D341Med (cell line): ENCODE measurements at regions not wholly inside any gene's neighbourhood (a gene's known extent, or its start where the extent isn't known, plus 50 kb on each side); places are given as distances from the start of the nearest gene placed in this dataset.
"Not testable (repeated sequence)": the region's sequence is repeated elsewhere in the genome, so short reads cannot be mapped to it uniquely, and the experiment has no call there.

Experiments used
- DNase-seq: peaks from one replicate; pipeline ENCODE4 v3.0.0; 2012; ENCODE audit warnings: low spot score

DNA sequence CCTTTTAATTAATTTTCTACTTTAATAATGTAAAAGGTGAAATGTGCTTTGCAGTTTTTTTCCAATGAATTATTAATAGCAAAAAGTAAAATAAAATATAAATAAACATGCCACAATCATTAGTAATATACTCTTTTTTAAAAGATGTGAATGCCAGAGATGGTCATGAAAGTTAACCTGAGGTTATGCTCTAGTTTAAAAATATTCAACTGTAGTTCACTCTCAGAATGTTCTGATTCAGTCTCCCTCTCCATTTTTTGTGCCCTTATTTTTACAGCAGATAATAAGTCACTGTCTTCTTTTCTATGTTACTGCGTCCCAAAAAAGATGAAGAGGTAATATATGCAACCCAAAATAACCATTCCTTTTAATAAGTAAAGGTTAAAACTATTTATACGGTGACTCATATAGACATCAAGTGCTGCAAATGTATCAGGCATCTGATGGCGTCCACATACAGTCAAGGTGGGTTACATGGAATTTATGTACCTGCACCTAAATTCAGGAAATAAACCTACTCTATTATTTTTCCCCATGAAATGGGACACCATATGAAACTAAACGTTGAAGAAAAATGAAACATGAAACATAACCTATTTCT lies 153.6 kb upstream of the ZNF804A start:
- DNase-seq: no peak

GRCh38 chr2:184449760-184450159 lies 148.6 kb upstream of the ZNF804A start:
- peak; percentile 34 for DNase-seq

GRCh38 chr2:184452907-184453306 lies 145.4 kb upstream of the ZNF804A start:
- no peak for DNase-seq

DNA sequence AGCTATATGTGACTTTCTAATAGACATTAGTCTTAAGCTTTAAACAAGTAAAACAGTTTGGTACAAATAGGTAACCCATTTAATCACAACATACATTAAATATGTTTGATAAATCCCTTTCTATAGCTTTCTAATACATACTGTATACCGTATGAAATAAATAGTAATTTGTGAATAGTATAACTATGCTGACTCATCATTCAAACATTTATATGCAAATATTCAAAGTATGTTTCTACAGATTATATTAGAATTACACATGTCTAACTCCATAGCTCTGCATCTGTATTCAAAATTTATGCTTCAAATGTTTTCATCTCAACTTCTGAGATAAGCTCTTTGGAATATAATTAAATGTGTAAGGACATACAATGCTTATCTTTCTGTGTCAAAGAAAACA lies 142.7 kb upstream of the ZNF804A start:
- no peak for DNase-seq

GRCh38 chr2:184456693-184457092 lies 141.6 kb upstream of the ZNF804A start:
- not testable (repeated sequence) for DNase-seq

DNA sequence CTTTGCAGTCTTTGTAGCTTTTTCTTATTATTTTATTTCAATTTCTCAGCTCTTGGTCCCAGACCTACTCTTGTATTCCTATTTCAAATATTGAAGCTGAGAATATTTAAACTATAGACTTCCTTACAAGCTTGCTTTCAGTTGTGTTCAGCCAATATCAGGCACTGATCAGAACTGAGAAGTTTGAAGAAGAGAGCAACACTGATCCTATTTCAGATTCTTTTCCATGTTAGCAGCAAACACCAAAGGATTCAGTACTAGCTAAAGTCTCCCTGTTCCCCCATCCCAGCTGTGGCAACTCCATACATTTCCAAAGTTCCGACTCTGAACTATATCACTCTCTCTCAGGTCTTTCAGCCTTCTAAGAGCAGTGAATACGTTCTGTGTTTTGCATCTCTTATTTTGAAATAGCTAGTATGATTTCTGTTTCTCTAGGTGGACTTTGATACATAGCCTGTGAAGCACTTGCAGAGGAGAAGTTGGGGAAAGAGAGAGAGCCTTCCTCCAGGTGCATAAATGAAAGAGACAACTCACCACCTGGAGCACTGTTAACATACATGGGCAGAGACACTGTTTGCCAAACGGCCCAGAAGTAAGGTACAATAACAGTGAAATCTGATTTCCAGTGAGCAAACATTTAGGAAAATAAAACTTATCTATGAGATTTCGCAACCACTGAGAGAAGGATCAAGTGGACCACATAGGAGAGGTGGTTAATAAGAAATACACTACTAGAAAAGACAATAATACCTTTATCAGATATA lies 135.0 kb upstream of the ZNF804A start:
- no peak for DNase-seq

- no peak for DNase-seq
These were observed 134.5 kb upstream of the ZNF804A start for GRCh38 chr2:184463866-184464248.

GRCh38 chr2:184468826-184469225 lies 129.5 kb upstream of the ZNF804A start:
- no peak for DNase-seq

- no peak for DNase-seq
These were observed 125.8 kb upstream of the ZNF804A start for GRCh38 chr2:184472481-184472880.

GRCh38 chr2:184481865-184482264 lies 116.5 kb upstream of the ZNF804A start:
- DNase-seq: no peak

DNA sequence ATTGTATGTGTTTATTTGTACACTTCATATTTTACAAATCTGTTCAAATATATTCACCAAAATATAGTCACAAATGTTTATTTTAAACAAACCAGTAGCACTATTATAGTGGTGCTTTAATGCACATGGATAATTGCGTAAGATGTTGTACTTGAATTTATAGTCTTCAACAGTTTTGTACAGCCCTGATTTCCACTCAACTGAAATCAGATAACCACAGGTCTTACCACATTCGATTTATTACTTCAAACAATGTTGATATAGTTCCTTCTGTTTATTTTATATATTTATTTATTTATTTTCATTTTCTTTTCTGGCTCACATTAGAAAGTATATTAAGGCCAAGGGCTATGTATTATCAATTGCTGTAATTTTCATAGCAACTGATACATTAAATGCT lies 99.4 kb upstream of the ZNF804A start:
- DNase-seq: no peak

DNA sequence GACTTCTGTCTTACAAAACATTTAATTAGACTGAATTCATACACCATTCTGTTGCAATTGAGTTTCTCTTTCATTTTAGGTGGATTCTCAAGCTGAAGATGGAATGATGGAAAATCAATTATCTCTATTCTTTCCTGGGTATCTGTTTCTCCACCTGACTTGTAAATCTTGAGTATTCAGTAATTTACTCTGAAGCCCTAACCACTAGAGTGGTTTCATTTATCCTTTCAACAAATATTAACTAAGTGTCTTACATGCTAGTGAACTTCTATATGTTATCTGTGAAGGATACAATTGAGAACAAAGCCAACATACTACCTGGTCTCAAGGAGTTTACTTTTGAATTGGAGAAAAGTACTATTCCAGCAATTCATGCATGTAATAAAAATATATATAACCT lies 94.1 kb upstream of the ZNF804A start:
- no peak for DNase-seq

DNA sequence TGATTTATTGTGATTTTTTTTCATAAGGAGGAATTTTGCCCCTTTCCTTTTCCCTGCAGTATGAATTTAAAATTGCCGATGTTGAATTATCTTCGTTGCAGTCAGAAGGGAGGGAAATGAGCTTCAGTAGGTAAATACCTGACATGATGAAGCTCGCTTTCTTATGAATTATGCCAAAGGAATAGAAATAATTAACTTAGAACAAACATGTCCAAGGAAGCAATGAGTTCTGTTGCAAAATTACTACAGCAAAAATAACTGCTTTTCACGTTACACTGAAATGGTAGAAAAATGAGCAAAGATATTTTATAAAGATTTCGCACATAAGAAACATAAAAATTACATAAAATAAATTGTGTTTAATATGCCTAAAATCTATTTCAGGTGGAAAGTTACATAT lies 91.1 kb upstream of the ZNF804A start:
- no peak for DNase-seq

DNA sequence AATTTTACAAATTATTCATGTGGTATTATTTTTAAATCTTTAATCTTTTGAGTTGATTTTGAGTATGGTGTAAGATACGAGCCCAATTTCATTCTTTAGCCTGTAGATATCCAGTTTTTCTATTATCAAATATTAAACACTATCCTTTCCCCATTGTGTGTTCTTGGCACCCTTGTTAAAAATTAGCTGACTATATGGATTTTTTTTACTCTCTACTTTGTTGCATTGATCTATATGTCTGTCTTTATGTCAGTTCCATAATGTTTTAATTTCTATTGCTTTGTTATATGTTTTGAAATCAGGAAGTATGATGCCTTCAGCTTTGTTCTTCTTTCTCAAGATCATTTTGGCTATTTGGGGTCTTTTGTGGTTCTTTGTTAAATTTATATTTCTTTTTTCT lies 80.9 kb upstream of the ZNF804A start:
- no peak for DNase-seq

DNA sequence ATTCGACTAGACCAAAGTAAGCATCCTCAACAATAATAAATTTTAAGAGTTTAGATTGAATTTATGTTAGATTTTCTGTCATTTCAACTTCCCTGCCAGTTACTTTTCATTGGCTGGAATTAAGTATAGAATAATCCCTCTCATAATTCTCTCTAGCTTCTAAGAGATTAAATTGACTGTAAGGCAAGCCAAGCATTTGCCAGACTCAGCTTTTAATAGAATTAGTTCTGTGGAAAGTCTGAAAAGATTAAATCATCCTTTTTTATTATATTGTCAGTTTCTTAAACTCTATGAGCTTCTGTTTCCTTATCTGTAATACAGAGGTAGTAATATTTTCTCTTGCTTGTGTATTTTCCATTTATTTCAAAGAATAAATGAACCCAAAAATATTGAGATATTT lies 77.9 kb upstream of the ZNF804A start:
- peak; percentile 36 for DNase-seq

GRCh38 chr2:184523732-184524131 lies 74.6 kb upstream of the ZNF804A start:
- DNase-seq: no peak

GRCh38 chr2:184524551-184525382 lies 73.6 kb upstream of the ZNF804A start:
- no peak for DNase-seq

DNA sequence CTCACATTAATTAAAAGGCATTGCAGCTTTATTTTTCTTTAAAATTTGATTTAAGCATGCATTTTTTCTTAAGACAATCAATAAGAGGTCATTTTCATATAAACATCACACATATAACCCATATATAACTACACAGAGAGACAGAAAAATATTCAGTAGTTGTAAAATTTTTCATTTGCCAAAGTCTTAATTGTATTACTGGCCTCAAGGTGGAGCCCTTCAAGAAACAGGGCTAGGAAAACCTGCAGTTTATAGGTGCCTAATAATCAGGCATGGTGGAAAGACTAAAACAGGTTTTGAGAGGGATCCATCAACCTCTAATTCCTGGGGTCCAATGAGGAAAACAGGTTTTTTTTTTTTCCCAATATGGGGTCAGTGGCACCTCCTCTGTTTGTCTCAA lies 71.3 kb upstream of the ZNF804A start:
- DNase-seq: no peak

DNA sequence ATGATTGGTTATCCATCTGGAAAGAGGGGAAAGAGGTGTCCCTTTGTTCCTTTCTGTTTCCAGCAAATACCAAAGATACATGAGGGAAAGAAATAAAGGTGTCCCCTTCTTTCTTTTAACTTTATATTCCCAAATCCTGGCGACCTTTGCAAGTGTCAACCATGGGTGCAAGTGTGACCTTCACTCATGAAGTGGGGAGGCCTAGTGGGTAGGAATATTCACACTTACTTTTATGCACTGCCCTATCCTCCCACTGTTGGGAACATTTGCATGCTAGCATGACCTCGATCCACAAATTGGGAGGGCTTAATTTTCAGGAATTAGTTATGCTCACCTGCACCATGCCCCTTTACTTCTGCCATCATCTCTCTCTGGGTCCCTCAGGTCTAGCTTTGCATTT lies 70.2 kb upstream of the ZNF804A start:
- DNase-seq: no peak

DNA sequence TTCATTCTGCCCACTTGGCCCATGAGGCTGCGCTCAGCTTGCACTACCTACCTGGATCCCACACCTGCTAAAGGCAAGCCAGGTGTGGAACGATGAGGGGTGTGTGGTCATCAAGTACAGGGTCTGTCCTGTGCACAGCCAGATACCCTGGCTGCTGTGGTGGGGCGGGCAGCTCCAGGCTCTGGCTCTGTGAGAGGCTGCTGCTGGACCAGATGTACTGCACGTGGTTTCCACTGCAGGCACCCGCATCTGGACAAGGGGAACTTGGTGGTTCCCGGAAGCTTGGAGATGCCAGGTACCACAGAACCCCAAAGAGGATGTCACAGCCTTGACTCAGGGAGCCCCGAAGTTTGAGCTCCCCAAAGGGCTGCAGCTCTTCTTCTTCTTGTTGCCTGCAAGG lies 68.1 kb upstream of the ZNF804A start:
- no peak for DNase-seq

- DNase-seq: no peak
These were observed 67.4 kb upstream of the ZNF804A start for GRCh38 chr2:184530959-184531358.

- DNase-seq: no peak
These were observed 65.8 kb upstream of the ZNF804A start for GRCh38 chr2:184532551-184532950.

DNA sequence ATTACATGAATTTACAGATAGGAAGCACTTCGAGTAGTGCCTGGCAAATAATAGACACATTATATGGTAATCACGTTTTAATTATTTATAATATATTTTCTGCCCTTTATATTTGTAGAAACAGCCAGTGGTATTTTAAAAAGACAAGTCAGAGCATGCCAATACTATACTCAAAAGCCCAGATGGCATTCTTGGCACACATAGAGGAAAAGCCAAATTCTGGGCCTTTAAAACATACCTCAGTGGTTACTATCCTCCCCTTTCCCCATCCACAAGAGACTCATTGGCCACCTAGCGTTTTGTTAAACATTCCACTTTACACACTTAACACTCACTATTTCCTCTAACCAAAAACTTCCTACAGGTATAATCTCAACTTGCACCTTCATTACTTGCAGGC lies 63.3 kb upstream of the ZNF804A start:
- DNase-seq: no peak
